ENCODE measurements at regions not wholly inside any gene's neighbourhood (a gene's known extent, or its start where the extent isn't known, plus 50 kb on each side); places are given as distances from the start of the nearest gene placed in this dataset.

DNA sequence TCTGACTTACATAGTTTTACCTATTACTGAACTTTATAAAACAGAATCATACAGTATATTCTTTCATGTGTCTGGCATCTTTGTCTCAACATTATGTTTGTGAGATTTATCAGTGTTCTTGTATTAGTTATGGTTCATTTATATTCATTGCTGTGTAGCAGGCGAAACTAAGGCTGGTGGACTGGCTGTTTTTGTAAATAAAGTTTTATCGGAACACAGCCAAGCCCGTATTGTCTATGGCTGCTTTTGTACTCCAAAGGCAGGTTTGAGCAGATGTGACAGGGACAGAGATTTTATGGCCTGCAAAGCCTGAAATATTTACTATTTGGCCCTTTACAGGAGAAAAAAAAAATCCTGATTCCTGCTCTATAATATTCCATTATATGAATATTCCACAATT is 405.8 kb upstream of the RGS6 start:
- DNase-seq: no peak
- Histone ChIP-seq H3K4me1 (peaks cover 8% of the 10 kb centered on the region), H3K36me3 (replicated peaks in 1 of 2; ENCODE audit: insufficient read depth in 1 of 2, low read depth in 2 of 2) (no peaks in the 10 kb centered on the region), H3K9me3 (no peaks in the 10 kb centered on the region), H3K4me3 (no peak overlapping the region), H3K27ac (no peak overlapping the region), H3K27me3 (no peaks in the 10 kb centered on the region)
- no peak for ATAC-seq
- WGBS, 2 donors: 97 to 98% methylated on average over 3 of the region's 3 CpGs
- TF ChIP-seq, protein P1, sequence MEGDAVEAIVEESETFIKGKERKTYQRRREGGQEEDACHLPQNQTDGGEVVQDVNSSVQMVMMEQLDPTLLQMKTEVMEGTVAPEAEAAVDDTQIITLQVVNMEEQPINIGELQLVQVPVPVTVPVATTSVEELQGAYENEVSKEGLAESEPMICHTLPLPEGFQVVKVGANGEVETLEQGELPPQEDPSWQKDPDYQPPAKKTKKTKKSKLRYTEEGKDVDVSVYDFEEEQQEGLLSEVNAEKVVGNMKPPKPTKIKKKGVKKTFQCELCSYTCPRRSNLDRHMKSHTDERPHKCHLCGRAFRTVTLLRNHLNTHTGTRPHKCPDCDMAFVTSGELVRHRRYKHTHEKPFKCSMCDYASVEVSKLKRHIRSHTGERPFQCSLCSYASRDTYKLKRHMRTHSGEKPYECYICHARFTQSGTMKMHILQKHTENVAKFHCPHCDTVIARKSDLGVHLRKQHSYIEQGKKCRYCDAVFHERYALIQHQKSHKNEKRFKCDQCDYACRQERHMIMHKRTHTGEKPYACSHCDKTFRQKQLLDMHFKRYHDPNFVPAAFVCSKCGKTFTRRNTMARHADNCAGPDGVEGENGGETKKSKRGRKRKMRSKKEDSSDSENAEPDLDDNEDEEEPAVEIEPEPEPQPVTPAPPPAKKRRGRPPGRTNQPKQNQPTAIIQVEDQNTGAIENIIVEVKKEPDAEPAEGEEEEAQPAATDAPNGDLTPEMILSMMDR (IDR thresholded peaks at IDR 0.05): no peak
- no peak for TF ChIP-seq POLR2A (IDR thresholded peaks at IDR 0.05)
- intact Hi-C loops (cut with DNase I): no loop called here

DNA sequence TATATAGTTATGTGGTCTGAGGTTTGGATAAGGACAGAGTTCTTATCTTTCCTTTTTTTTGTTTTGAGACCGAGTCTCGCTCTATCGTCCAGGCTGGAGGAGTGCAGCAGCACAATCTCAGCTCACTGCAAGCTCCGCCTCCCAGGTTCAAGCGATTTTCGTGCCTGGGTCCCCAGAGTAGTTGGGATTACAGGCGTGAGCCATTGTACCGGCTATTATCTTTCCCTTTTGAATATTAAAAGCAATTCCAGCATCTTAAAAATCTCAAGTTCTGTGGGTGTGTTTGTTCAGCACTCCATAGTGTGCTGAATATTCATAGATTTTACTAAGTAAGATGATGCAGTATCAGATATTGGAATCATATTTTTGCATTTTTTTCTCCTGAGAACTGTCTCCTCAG is 404.4 kb upstream of the RGS6 start:
- TF ChIP-seq, protein P1 (IDR thresholded peaks at IDR 0.05): no peak
- TF ChIP-seq POLR2A (IDR thresholded peaks at IDR 0.05): no peak
- no peaks in the 10 kb centered on the region for H3K27me3 ChIP-seq
- no peak overlapping the region for H3K27ac ChIP-seq
- no peak for DNase-seq
- no peak overlapping the region for H3K4me3 ChIP-seq
- ATAC-seq: no peak
- WGBS, 2 donors: 86 to 92% methylated on average over 8 of the region's 8 CpGs
- no peaks in the 10 kb centered on the region for H3K4me1 ChIP-seq
- no peaks in the 10 kb centered on the region for H3K9me3 ChIP-seq
- intact Hi-C loops (cut with DNase I): no loop called here
- H3K36me3 ChIP-seq (replicated peaks in 1 of 2; ENCODE audit: insufficient read depth in 1 of 2, low read depth in 2 of 2): no peaks in the 10 kb centered on the region

DNA sequence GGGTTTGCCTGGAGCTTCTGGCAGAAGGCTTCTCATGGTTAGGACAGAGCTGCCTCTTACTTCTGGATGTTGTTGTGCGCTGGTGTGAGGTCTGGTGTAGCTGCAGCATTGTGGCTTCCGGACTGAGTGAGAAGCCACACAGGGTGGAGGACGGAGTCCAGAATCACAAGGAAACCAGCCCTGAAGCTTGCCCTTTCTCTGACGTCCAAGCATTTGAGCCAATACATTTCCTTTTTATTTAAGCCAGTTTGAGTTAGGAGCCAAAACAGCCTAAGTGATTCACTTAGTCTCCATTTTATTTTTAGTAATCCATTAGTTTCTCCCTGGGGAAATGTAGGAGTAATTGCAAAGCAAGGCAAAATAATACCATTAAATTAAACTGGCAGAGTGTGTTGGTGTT is 402.4 kb upstream of the RGS6 start:
- whole genome bisulfite sequencing, 2 donors: 82 to 89% methylated on average over 4 of the region's 4 CpGs
- no peak overlapping the region for H3K4me3 ChIP-seq
- intact Hi-C loops (cut with DNase I): no loop called here
- H3K27ac ChIP-seq: no peak overlapping the region
- TF ChIP-seq, protein P1 (IDR thresholded peaks at IDR 0.05): no peak
- TF ChIP-seq POLR2A (IDR thresholded peaks at IDR 0.05): no peak
- no peaks in the 10 kb centered on the region for H3K27me3 ChIP-seq
- H3K36me3 ChIP-seq (replicated peaks in 1 of 2; ENCODE audit: insufficient read depth in 1 of 2, low read depth in 2 of 2): no peaks in the 10 kb centered on the region
- ATAC-seq (peak; percentile 56), DNase-seq (peak; percentile 13 to 38 (median 16))
- no peaks in the 10 kb centered on the region for H3K9me3 ChIP-seq
- no peaks in the 10 kb centered on the region for H3K4me1 ChIP-seq

DNA sequence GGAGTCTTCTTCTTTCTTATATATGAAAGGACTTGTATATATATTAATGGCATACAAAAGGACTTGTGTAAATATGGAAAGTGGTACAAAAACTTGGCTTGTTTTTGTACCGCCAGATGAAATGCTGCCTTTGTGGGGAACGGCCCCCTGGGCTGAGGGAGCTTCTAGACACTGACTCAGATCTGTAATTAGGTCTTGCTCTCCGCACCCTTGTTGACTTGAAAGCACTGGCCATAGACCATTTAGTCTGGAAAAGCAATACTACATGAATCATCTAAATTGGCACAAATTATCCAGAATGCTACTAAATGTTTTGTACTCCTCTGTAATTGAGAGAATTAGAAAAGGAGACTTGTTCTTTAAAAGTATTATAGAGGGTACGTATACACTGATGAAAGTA is 399.9 kb upstream of the RGS6 start:
- Histone ChIP-seq H3K36me3 (replicated peaks in 1 of 2; ENCODE audit: insufficient read depth in 1 of 2, low read depth in 2 of 2) (no peaks in the 10 kb centered on the region), H3K27me3 (no peaks in the 10 kb centered on the region), H3K9me3 (no peaks in the 10 kb centered on the region), H3K4me3 (no peak overlapping the region), H3K4me1 (peaks cover 7% of the 10 kb centered on the region), H3K27ac (no peak overlapping the region)
- no peak for TF ChIP-seq POLR2A (IDR thresholded peaks at IDR 0.05)
- TF ChIP-seq, protein P1 (IDR thresholded peaks at IDR 0.05): no peak
- intact Hi-C loops (cut with DNase I): no loop called here
- WGBS, 2 donors: 88 to 90% methylated on average over 4 of the region's 4 CpGs
- ATAC-seq (no peak), DNase-seq (no peak)

DNA sequence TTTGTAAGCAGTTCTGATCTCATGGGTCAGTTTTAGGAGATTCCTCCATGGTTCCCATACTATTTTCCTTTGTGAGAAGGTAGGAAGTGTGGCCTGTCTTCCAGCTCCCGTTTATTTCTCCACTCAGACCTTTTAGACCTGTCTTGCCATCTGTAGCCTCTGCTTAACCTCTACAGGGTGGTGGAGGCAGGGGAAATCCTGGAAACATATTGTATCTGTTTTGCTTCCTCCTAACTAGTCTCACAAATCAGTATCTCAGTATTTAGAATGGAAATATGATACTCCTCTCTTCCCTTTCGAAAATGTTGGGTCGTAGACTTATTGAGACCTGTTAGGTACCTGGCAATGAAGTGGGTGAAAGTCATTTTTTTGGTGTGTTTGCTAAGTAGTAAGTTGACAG is 399.4 kb upstream of the RGS6 start:
- H3K27me3 ChIP-seq: no peaks in the 10 kb centered on the region
- H3K4me1 ChIP-seq: peaks cover 8% of the 10 kb centered on the region
- H3K27ac ChIP-seq: no peak overlapping the region
- DNase-seq: no peak
- no peak for ATAC-seq
- no peaks in the 10 kb centered on the region for H3K36me3 ChIP-seq (replicated peaks in 1 of 2; ENCODE audit: insufficient read depth in 1 of 2, low read depth in 2 of 2)
- no peak for TF ChIP-seq POLR2A (IDR thresholded peaks at IDR 0.05)
- TF ChIP-seq, protein P1 (IDR thresholded peaks at IDR 0.05): no peak
- no peaks in the 10 kb centered on the region for H3K9me3 ChIP-seq
- no peak overlapping the region for H3K4me3 ChIP-seq
- intact Hi-C loops (cut with DNase I): no loop called here
- 71 to 76% methylated on average over 3 of the region's 3 CpGs for WGBS, 2 donors

All from body of pancreas (tissue), 4 donors.